ENCODE measurements at regions not wholly inside any gene's neighbourhood (a gene's known extent, or its start where the extent isn't known, plus 50 kb on each side); places are given as distances from the start of the nearest gene placed in this dataset.

- H3K4me3 ChIP-seq (ENCODE audit: control insufficient read depth, low read depth, low read length) = no peak overlapping the region
- DNase-seq (ENCODE audit: low read depth) = no peak
- TF ChIP-seq CTCF (IDR thresholded peaks at IDR 0.05; ENCODE audit: control insufficient read depth, insufficient read depth, low read depth, low read length, missing control alignments) = no peak
Observed at GRCh38 chr1:83631851-83632250, 367.1 kb downstream of the TTLL7 start.

GRCh38 chr1:83627045-83627444 lies 371.9 kb downstream of the TTLL7 start:
- no peak for TF ChIP-seq CTCF (IDR thresholded peaks at IDR 0.05; ENCODE audit: control insufficient read depth, insufficient read depth, low read depth, low read length, missing control alignments)
- no peak overlapping the region for H3K4me3 ChIP-seq (ENCODE audit: control insufficient read depth, low read depth, low read length)
- DNase-seq (ENCODE audit: low read depth) = no peak

GRCh38 chr1:83626603-83627002 lies 372.3 kb downstream of the TTLL7 start:
- DNase-seq (ENCODE audit: low read depth) = no peak
- no peak overlapping the region for H3K4me3 ChIP-seq (ENCODE audit: control insufficient read depth, low read depth, low read length)
- no peak for TF ChIP-seq CTCF (IDR thresholded peaks at IDR 0.05; ENCODE audit: control insufficient read depth, insufficient read depth, low read depth, low read length, missing control alignments)

GRCh38 chr1:83625646-83626045 lies 373.3 kb downstream of the TTLL7 start:
- H3K4me3 ChIP-seq (ENCODE audit: control insufficient read depth, low read depth, low read length) = no peak overlapping the region
- no peak for DNase-seq (ENCODE audit: low read depth)
- TF ChIP-seq CTCF (IDR thresholded peaks at IDR 0.05; ENCODE audit: control insufficient read depth, insufficient read depth, low read depth, low read length, missing control alignments) = no peak

- TF ChIP-seq CTCF (IDR thresholded peaks at IDR 0.05; ENCODE audit: control insufficient read depth, insufficient read depth, low read depth, low read length, missing control alignments) = no peak
Observed at GRCh38 chr1:83620016-83620415, 378.9 kb downstream of the TTLL7 start.

GRCh38 chr1:83619170-83619896 lies 379.6 kb downstream of the TTLL7 start:
- DNase-seq (ENCODE audit: low read depth) = no peak
- no peak for TF ChIP-seq CTCF (IDR thresholded peaks at IDR 0.05; ENCODE audit: control insufficient read depth, insufficient read depth, low read depth, low read length, missing control alignments)
- no peak overlapping the region for H3K4me3 ChIP-seq (ENCODE audit: control insufficient read depth, low read depth, low read length)

More at GRCh38 chr1:83620016-83620415, 378.9 kb downstream of the TTLL7 start:
- no peak for DNase-seq (ENCODE audit: low read depth)
- H3K4me3 ChIP-seq (ENCODE audit: control insufficient read depth, low read depth, low read length) = no peak overlapping the region
